ENCODE measurements at regions not wholly inside any gene's neighbourhood (a gene's known extent, or its start where the extent isn't known, plus 50 kb on each side); places are given as distances from the start of the nearest gene placed in this dataset.
"Not testable (repeated sequence)": the region's sequence is repeated elsewhere in the genome, so short reads cannot be mapped to it uniquely, and the experiment has no call there.

GRCh38 chr13:50412046-50412617 lies 396.9 kb downstream of the KCNRG start:
- DNase-seq (ENCODE audit: low read depth, low spot score), result no peak

- DNase-seq (ENCODE audit: low read depth, low spot score), result no peak
These were observed 399.4 kb downstream of the KCNRG start for GRCh38 chr13:50414640-50415039.

GRCh38 chr13:50415428-50415827 lies 400.2 kb downstream of the KCNRG start:
- DNase-seq (ENCODE audit: low read depth, low spot score), result no peak

GRCh38 chr13:50417597-50417996 lies 402.4 kb downstream of the KCNRG start:
- DNase-seq (ENCODE audit: low read depth, low spot score), result no peak

- no peak for DNase-seq (ENCODE audit: low read depth, low spot score)
These were observed 404.2 kb downstream of the KCNRG start for GRCh38 chr13:50419331-50419865.

- no peak for DNase-seq (ENCODE audit: low read depth, low spot score)
These were observed 404.7 kb downstream of the KCNRG start for GRCh38 chr13:50419896-50420295.

GRCh38 chr13:50420718-50421472 lies 405.7 kb downstream of the KCNRG start:
- DNase-seq (ENCODE audit: low read depth, low spot score), result no peak

- no peak for DNase-seq (ENCODE audit: low read depth, low spot score)
These were observed 406.4 kb downstream of the KCNRG start for GRCh38 chr13:50421473-50422130.

- DNase-seq (ENCODE audit: low read depth, low spot score), result no peak
These were observed 407.2 kb downstream of the KCNRG start for GRCh38 chr13:50422181-50423148.

GRCh38 chr13:50424993-50425392 lies 409.7 kb downstream of the KCNRG start:
- no peak for DNase-seq (ENCODE audit: low read depth, low spot score)

GRCh38 chr13:50425772-50426171 lies 410.5 kb downstream of the KCNRG start:
- DNase-seq (ENCODE audit: low read depth, low spot score), result no peak

GRCh38 chr13:50426927-50427326 lies 411.7 kb downstream of the KCNRG start:
- no peak for DNase-seq (ENCODE audit: low read depth, low spot score)

GRCh38 chr13:50427511-50427910 lies 412.3 kb downstream of the KCNRG start:
- DNase-seq (ENCODE audit: low read depth, low spot score), result not testable (repeated sequence)

- no peak for DNase-seq (ENCODE audit: low read depth, low spot score)
These were observed 413.1 kb downstream of the KCNRG start for GRCh38 chr13:50428183-50428877.

- no peak for DNase-seq (ENCODE audit: low read depth, low spot score)
These were observed 408.5 kb downstream of the DLEU7 start for GRCh38 chr13:50435011-50435410.

- no peak for DNase-seq (ENCODE audit: low read depth, low spot score)
These were observed 406.2 kb downstream of the DLEU7 start for GRCh38 chr13:50437252-50437651.

- no peak for DNase-seq (ENCODE audit: low read depth, low spot score)
These were observed 405.1 kb downstream of the DLEU7 start for GRCh38 chr13:50438351-50438750.

GRCh38 chr13:50441130-50441529 lies 402.4 kb downstream of the DLEU7 start:
- DNase-seq (ENCODE audit: low read depth, low spot score), result no peak

- DNase-seq (ENCODE audit: low read depth, low spot score), result no peak
These were observed 398.8 kb downstream of the DLEU7 start for GRCh38 chr13:50444726-50445125.

GRCh38 chr13:50446611-50447010 lies 396.9 kb downstream of the DLEU7 start:
- DNase-seq (ENCODE audit: low read depth, low spot score), result no peak

GRCh38 chr13:50448535-50448998 lies 394.9 kb downstream of the DLEU7 start:
- DNase-seq (ENCODE audit: low read depth, low spot score), result no peak
